HL-60 (cell line): ENCODE measurements at regions not wholly inside any gene's neighbourhood (a gene's known extent, or its start where the extent isn't known, plus 50 kb on each side); places are given as distances from the start of the nearest gene placed in this dataset.

ENCODE experiments used
- DNase-seq, 2 experiments: peaks; one replicate each; pipeline ENCODE4 v3.0.0-alpha.2; 2010 to 2020; ENCODE audit warnings: low read depth in 1 of 2, low spot score in 1 of 2
- H3K27ac ChIP-seq: fragments of 250-450 bp; sonication (Bioruptor Pico); replicated peaks from 2 replicates; pipeline ENCODE4 v1.5.1; 2020; ENCODE audit warnings: mild to moderate bottlenecking, moderate library complexity
- H3K27me3 ChIP-seq: fragments of 250-450 bp; sonication (Bioruptor Pico); 2 replicates; pipeline ENCODE4 v1.5.1; 2021; ENCODE audit warnings: mild to moderate bottlenecking, moderate library complexity; ENCODE audit not compliant: insufficient read depth, poor library complexity, severe bottlenecking
- H3K4me3 ChIP-seq: replicated peaks from 2 replicates; pipeline ENCODE4 v1.5.1; 2011; ENCODE audit warnings: mild to moderate bottlenecking, control low read depth, low read length; ENCODE audit not compliant: insufficient read depth
- CTCF ChIP-seq: IDR thresholded peaks from one replicate; pipeline ENCODE4 v1.5.1; 2011; ENCODE audit warnings: low read length, control low read depth, inconsistent platforms; ENCODE audit not compliant: insufficient read depth
- GABPA ChIP-seq: IDR thresholded peaks from 2 replicates; pipeline ENCODE4 v1.6.1; 2012; ENCODE audit warnings: low read depth
- POLR2AphosphoS5 ChIP-seq: IDR thresholded peaks from 2 replicates; pipeline ENCODE4 v1.6.1; 2012; ENCODE audit warnings: low read depth
- REST ChIP-seq: IDR thresholded peaks from 2 replicates; pipeline ENCODE4 v1.6.1; 2012; ENCODE audit warnings: low read depth; ENCODE audit not compliant: insufficient replicate concordance
- SPI1 ChIP-seq: IDR thresholded peaks from 2 replicates; pipeline ENCODE4 v1.6.1; 2012; ENCODE audit warnings: low read depth, mild to moderate bottlenecking, borderline replicate concordance

GRCh38 chrX:15906041-15906943, 51.7 kb upstream of the AP1S2 start:
- H3K4me3 ChIP-seq: no peak overlapping the region
- TF ChIP-seq SPI1 (no peak), POLR2AphosphoS5 (no peak), GABPA (no peak), REST (no peak), CTCF (no peak)
- DNase-seq: no peak
- no peak overlapping the region for H3K27ac ChIP-seq
- H3K27me3 ChIP-seq: no peaks in the 10 kb centered on the region
